ENCODE measurements at regions not wholly inside any gene's neighbourhood (a gene's known extent, or its start where the extent isn't known, plus 50 kb on each side); places are given as distances from the start of the nearest gene placed in this dataset.

- TF ChIP-seq CTCF (IDR thresholded peaks at IDR 0.05; ENCODE audit: low read depth, low read length, missing input control) (no peak), ATF3 (IDR thresholded peaks at IDR 0.05) (no peak), ZBTB33 (IDR thresholded peaks at IDR 0.05) (no peak), FOXA1 (IDR thresholded peaks at IDR 0.05) (no peak), GABPA (IDR thresholded peaks at IDR 0.05 in 1 of 2, conservative IDR thresholded peaks at IDR 0.05 in 1 of 2) (no peak), FOXA2 (IDR thresholded peaks at IDR 0.05) (no peak), REST (IDR thresholded peaks at IDR 0.05) (no peak)
Observed at GRCh38 chr22:22403771-22404170, 104.8 kb downstream of the ZNF280B start.
